ENCODE measurements at regions not wholly inside any gene's neighbourhood (a gene's known extent, or its start where the extent isn't known, plus 50 kb on each side); places are given as distances from the start of the nearest gene placed in this dataset.

DNA sequence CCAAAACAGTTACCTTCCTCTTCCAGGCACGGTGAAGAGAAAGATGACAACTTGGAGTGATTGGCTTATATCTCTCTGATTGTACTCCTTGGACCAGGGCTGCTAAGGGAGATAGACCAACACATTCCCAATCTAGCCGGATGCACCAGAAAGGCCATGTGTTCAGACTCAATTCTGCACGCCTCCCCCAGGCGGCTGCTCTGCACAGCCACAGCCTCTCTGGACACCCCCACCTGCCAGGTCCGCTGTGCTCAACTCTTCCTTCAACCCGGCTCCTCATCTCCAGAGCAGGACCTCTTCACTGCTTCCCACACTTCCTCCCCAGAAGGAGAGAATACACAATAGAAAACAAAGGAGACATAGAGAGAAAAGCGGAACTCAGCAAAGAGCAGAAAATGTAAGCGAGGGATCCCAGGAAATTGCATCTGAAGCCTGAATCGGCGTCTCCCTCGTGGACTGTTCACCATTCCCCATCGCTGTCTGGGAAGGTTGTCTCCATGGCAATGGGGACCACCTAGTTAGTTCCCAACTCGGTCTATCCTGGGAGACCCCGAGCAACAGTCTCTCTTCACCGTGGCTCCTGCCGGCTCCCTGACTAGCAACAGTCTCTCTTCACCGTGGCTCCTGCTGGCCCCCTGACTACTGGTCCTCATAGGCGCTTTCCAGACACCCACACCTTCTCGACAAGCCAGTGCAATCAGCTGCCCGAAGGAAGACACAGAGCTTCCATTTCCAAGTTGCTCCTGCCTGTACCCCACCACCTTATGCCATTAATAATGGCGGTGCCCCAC is 361.7 kb upstream of the MYT1L start:
- no peak for TF ChIP-seq POLR2A (IDR thresholded peaks at IDR 0.05)
- TF ChIP-seq, protein P1, sequence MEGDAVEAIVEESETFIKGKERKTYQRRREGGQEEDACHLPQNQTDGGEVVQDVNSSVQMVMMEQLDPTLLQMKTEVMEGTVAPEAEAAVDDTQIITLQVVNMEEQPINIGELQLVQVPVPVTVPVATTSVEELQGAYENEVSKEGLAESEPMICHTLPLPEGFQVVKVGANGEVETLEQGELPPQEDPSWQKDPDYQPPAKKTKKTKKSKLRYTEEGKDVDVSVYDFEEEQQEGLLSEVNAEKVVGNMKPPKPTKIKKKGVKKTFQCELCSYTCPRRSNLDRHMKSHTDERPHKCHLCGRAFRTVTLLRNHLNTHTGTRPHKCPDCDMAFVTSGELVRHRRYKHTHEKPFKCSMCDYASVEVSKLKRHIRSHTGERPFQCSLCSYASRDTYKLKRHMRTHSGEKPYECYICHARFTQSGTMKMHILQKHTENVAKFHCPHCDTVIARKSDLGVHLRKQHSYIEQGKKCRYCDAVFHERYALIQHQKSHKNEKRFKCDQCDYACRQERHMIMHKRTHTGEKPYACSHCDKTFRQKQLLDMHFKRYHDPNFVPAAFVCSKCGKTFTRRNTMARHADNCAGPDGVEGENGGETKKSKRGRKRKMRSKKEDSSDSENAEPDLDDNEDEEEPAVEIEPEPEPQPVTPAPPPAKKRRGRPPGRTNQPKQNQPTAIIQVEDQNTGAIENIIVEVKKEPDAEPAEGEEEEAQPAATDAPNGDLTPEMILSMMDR (IDR thresholded peaks at IDR 0.05 in 8 of 11, conservative IDR thresholded peaks at IDR 0.05 in 3 of 11) = no peak

Measured in spleen (tissue), 7 donors.